ENCODE measurements at regions not wholly inside any gene's neighbourhood (a gene's known extent, or its start where the extent isn't known, plus 50 kb on each side); places are given as distances from the start of the nearest gene placed in this dataset.
A peak's percentile ranks its signal among the peaks of the same experiment; 100 is the strongest.

GRCh38 chr15:58307313-58307961 lies 124.4 kb upstream of the LIPC start:
- TF ChIP-seq CTCF (IDR thresholded peaks at IDR 0.05), result no peak
- TF ChIP-seq EP300 (IDR thresholded peaks at IDR 0.05), result no peak
- no peak for TF ChIP-seq POLR2A (IDR thresholded peaks at IDR 0.05)
- H3K27ac ChIP-seq, result peak overlapping the region in 1 of 4 donors; percentile 59
- no peak for DNase-seq (ENCODE audit: low spot score in 2 of 2)
- H3K4me3 ChIP-seq, result no peak overlapping the region
- WGBS, 2 donors, result 34 to 44% methylated on average over 6 of the region's 6 CpGs
- peaks cover 0 to 18% (median 9%) of the 10 kb centered on the region in 4 donors for H3K4me1 ChIP-seq
- H3K27me3 ChIP-seq, result no peaks in the 10 kb centered on the region
- no peaks in the 10 kb centered on the region for H3K9me3 ChIP-seq
- H3K36me3 ChIP-seq, result no peaks in the 10 kb centered on the region

GRCh38 chr15:58308742-58309355 lies 122.9 kb upstream of the LIPC start:
- H3K4me1 ChIP-seq, result peaks cover 0 to 18% (median 9%) of the 10 kb centered on the region in 4 donors
- H3K9me3 ChIP-seq, result no peaks in the 10 kb centered on the region
- 70 to 85% methylated on average over 10 of the region's 10 CpGs for whole genome bisulfite sequencing, 2 donors
- H3K4me3 ChIP-seq, result no peak overlapping the region
- TF ChIP-seq POLR2A (IDR thresholded peaks at IDR 0.05) (no peak), EP300 (IDR thresholded peaks at IDR 0.05) (no peak), CTCF (IDR thresholded peaks at IDR 0.05) (no peak)
- no peaks in the 10 kb centered on the region for H3K27me3 ChIP-seq
- DNase-seq (ENCODE audit: low spot score in 2 of 2), result no peak
- no peaks in the 10 kb centered on the region for H3K36me3 ChIP-seq
- H3K27ac ChIP-seq, result no peak overlapping the region

- TF ChIP-seq EP300 (IDR thresholded peaks at IDR 0.05), result no peak
- TF ChIP-seq CTCF (IDR thresholded peaks at IDR 0.05), result no peak
- no peak for TF ChIP-seq POLR2A (IDR thresholded peaks at IDR 0.05)
- H3K27me3 ChIP-seq, result no peaks in the 10 kb centered on the region
- peaks cover 0 to 18% (median 9%) of the 10 kb centered on the region in 4 donors for H3K4me1 ChIP-seq
- H3K36me3 ChIP-seq, result no peaks in the 10 kb centered on the region
- 81 to 83% methylated on average over 20 of the region's 20 CpGs for WGBS, 2 donors
- DNase-seq (ENCODE audit: low spot score in 2 of 2), result peak in 1 of 2 donors; percentile 26
- H3K27ac ChIP-seq, result no peak overlapping the region
- H3K9me3 ChIP-seq, result no peaks in the 10 kb centered on the region
- no peak overlapping the region for H3K4me3 ChIP-seq
These were observed 121.5 kb upstream of the LIPC start for GRCh38 chr15:58309963-58310928.

- no peak for TF ChIP-seq POLR2A (IDR thresholded peaks at IDR 0.05)
- no peak for TF ChIP-seq EP300 (IDR thresholded peaks at IDR 0.05)
- TF ChIP-seq CTCF (IDR thresholded peaks at IDR 0.05), result no peak
- Histone ChIP-seq H3K4me3 (no peak overlapping the region), H3K4me1 (peaks cover 0 to 18% (median 8%) of the 10 kb centered on the region in 4 donors), H3K36me3 (no peaks in the 10 kb centered on the region), H3K27ac (no peak overlapping the region), H3K27me3 (no peaks in the 10 kb centered on the region), H3K9me3 (no peaks in the 10 kb centered on the region)
- DNase-seq (ENCODE audit: low spot score in 2 of 2), result no peak
- 95 to 96% methylated on average over 4 of the region's 4 CpGs for WGBS, 2 donors
These were observed 120.2 kb upstream of the LIPC start for GRCh38 chr15:58311556-58311955.
